DND-41 (cell line): ENCODE measurements at regions not wholly inside any gene's neighbourhood (a gene's known extent, or its start where the extent isn't known, plus 50 kb on each side); places are given as distances from the start of the nearest gene placed in this dataset.

Experiments
- ATAC-seq: fragments of 200-7000 bp; cut with Tn5 transposase; 3 replicates; pipeline ENCODE4 v1.9.1; 2021; ENCODE audit warnings: low read depth; ENCODE audit not compliant: insufficient read depth
- DNase-seq: peaks from one replicate; pipeline ENCODE4 v3.0.0-alpha.2; 2020
- H2AFZ ChIP-seq: 2 replicates; pipeline ENCODE4 v1.6.0; 2012; ENCODE audit warnings: low read depth, low read length
- H3K27ac ChIP-seq: 2 replicates; pipeline ENCODE4 v1.5.1; 2012; ENCODE audit warnings: low read length, inconsistent platforms
- H3K27me3 ChIP-seq: fragments of 200-600 bp; sonication (generic); 2 replicates; pipeline ENCODE4 v1.6.0; 2012; ENCODE audit warnings: low read length, mild to moderate bottlenecking, inconsistent platforms; ENCODE audit not compliant: insufficient read depth, poor library complexity
- H3K36me3 ChIP-seq: 2 replicates; pipeline ENCODE4 v1.5.1; 2012; ENCODE audit warnings: low read length, inconsistent platforms; ENCODE audit not compliant: insufficient read depth
- H3K4me1 ChIP-seq: 2 replicates; pipeline ENCODE4 v1.5.1; 2012; ENCODE audit warnings: mild to moderate bottlenecking, low read length; ENCODE audit not compliant: insufficient read depth
- H3K4me2 ChIP-seq: 2 replicates; pipeline ENCODE4 v1.6.0; 2012; ENCODE audit warnings: mild to moderate bottlenecking, moderate library complexity, low read length, inconsistent platforms; ENCODE audit not compliant: insufficient read depth
- H3K4me3 ChIP-seq, 2 experiments: fragments of 200-600 bp in 1 of 2; shearing (Covaris generic) in 1 of 2; 2 replicates each; pipeline ENCODE4 v1.5.1; 2012 to 2016; ENCODE audit warnings: inconsistent platforms in 2 of 2, low read length in 2 of 2, mild to moderate bottlenecking in 2 of 2, low read depth in 1 of 2, moderate library complexity in 1 of 2
- H3K79me2 ChIP-seq: 2 replicates; pipeline ENCODE4 v1.6.0; 2012; ENCODE audit warnings: low read length, inconsistent platforms; ENCODE audit not compliant: insufficient read depth
- H3K9ac ChIP-seq: 2 replicates; pipeline ENCODE4 v1.6.0; 2012; ENCODE audit warnings: low read depth, mild to moderate bottlenecking, inconsistent platforms, low read length, moderate library complexity
- H3K9me3 ChIP-seq: 2 replicates; pipeline ENCODE4 v1.5.1; 2012; ENCODE audit warnings: low read length, moderate library complexity, mild to moderate bottlenecking, inconsistent platforms; ENCODE audit not compliant: insufficient read depth, severe bottlenecking
- H4K20me1 ChIP-seq: 2 replicates; pipeline ENCODE4 v1.6.0; 2012; ENCODE audit warnings: low read length; ENCODE audit not compliant: insufficient read depth
- CTCF ChIP-seq: IDR thresholded peaks from 2 replicates; pipeline ENCODE4 v1.5.1; 2012; ENCODE audit warnings: borderline replicate concordance, low read length, moderate library complexity, mild to moderate bottlenecking; ENCODE audit not compliant: poor library complexity, severe bottlenecking; ENCODE audit errors: extremely low read depth
- EZH2 ChIP-seq: IDR thresholded peaks from 3 replicates; pipeline ENCODE4 v1.6.1; 2012; ENCODE audit warnings: borderline replicate concordance, low read depth, mild to moderate bottlenecking, moderate library complexity, low read length, inconsistent platforms; ENCODE audit not compliant: severe bottlenecking

GRCh38 chr2:10202131-10202665 lies 79.7 kb downstream of the RRM2 start:
- ATAC-seq (no peak), DNase-seq (no peak)
- H3K27ac ChIP-seq, result no peak overlapping the region
- no peaks in the 10 kb centered on the region for H3K27me3 ChIP-seq
- H3K9me3 ChIP-seq, result no peaks in the 10 kb centered on the region
- H3K4me3 ChIP-seq, result no peak overlapping the region
- TF ChIP-seq CTCF, result no peak
- TF ChIP-seq EZH2, result no peak
- no peaks in the 10 kb centered on the region for H3K79me2 ChIP-seq
- H3K9ac ChIP-seq, result no peak overlapping the region
- no peak overlapping the region for H2AFZ ChIP-seq
- H3K36me3 ChIP-seq, result peaks cover 75% of the 10 kb centered on the region
- H3K4me2 ChIP-seq, result no peak overlapping the region
- no peaks in the 10 kb centered on the region for H3K4me1 ChIP-seq
- H4K20me1 ChIP-seq, result peaks cover 14% of the 10 kb centered on the region

- TF ChIP-seq CTCF (no peak), EZH2 (no peak)
- Histone ChIP-seq H2AFZ (no peak overlapping the region), H3K4me2 (no peak overlapping the region), H3K27ac (no peak overlapping the region), H3K36me3 (peaks cover 76% of the 10 kb centered on the region), H4K20me1 (peaks cover 12% of the 10 kb centered on the region), H3K27me3 (no peaks in the 10 kb centered on the region), H3K4me3 (no peak overlapping the region), H3K9ac (no peak overlapping the region), H3K9me3 (no peaks in the 10 kb centered on the region), H3K79me2 (no peaks in the 10 kb centered on the region), H3K4me1 (no peaks in the 10 kb centered on the region)
- no peak for DNase-seq
- ATAC-seq, result peak; percentile 34; the same call in 1 of the 3 replicates
Observed at GRCh38 chr2:10204326-10205161, 82.0 kb downstream of the RRM2 start.

DNA sequence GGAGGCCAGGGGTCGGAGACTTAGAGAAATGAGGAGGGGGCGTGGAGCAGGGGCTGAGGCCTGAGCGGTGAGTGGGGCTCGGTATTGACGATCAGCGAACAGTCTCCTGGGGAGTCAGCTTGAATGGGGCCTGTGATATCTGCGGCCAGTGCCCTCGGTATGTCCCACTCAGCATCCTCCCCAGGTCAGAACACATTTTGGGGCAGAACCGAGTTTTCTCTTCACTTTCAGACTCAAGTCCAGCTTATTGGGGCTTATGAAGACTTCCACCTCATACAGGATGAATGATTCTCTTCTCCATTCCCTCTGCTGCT lies 82.6 kb downstream of the RRM2 start:
- Histone ChIP-seq H4K20me1 (peaks cover 15% of the 10 kb centered on the region), H3K9me3 (no peaks in the 10 kb centered on the region), H2AFZ (no peak overlapping the region), H3K9ac (no peak overlapping the region), H3K27me3 (no peaks in the 10 kb centered on the region), H3K4me2 (no peak overlapping the region), H3K36me3 (peaks cover 78% of the 10 kb centered on the region), H3K79me2 (no peaks in the 10 kb centered on the region), H3K27ac (no peak overlapping the region), H3K4me1 (no peaks in the 10 kb centered on the region), H3K4me3 (no peak overlapping the region)
- no peak for ATAC-seq
- TF ChIP-seq CTCF, result no peak
- no peak for TF ChIP-seq EZH2
- no peak for DNase-seq
